ENCODE measurements at regions not wholly inside any gene's neighbourhood (a gene's known extent, or its start where the extent isn't known, plus 50 kb on each side); places are given as distances from the start of the nearest gene placed in this dataset.

DNA sequence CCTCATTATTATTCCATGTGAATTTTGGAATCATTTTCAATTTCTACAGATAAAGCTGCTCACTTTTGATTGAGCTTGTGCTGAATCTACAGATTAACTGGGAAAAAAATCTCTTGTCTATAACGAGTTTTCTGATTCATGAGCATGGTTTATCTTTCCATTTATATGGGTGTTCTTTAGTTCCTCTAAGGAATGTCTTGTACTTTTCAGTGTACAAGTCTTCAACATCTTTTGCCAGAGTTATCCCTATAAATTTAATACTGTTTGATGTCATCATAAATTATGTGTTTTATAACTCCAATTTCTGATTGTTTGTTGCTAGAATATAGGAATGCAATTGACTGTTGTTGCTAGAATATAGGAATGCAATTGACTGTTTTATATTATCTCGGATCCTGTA, 533.8 kb downstream of the OLFM4 start:
- Histone ChIP-seq H3K4me3 (no peak overlapping the region), H3K36me3 (no peaks in the 10 kb centered on the region), H3K27ac (replicated peaks) (no peak overlapping the region), H3K27me3 (ENCODE audit: low read depth) (no peaks in the 10 kb centered on the region), H3K9me3 (replicated peaks) (no peaks in the 10 kb centered on the region), H3K4me1 (no peaks in the 10 kb centered on the region)
- no peak for TF ChIP-seq CTCF (IDR thresholded peaks at IDR 0.05; ENCODE audit: borderline replicate concordance)
- DNase-seq: no peak
- intact Hi-C loops (cut with micrococcal nuclease): no loop called here

DNA sequence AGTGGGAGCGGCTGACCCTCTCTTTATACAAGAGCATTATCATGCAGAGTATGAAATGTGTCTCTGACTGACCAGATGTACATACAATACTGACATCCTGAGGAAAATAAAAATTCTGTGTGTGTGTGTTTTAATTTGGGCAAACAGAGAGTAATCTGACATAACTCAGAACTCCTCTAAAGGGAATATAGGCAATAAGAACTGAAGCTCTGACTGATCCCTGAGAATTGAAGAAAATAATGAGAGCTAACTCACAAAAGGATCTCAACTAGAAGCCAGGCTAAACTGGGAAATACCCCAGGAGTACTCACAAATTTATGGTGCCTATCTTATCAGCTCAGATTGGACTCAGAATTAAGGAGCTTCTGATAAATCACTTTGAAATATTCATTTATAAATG, 539.9 kb downstream of the OLFM4 start:
- no peak for TF ChIP-seq CTCF (IDR thresholded peaks at IDR 0.05; ENCODE audit: borderline replicate concordance)
- no peaks in the 10 kb centered on the region for H3K9me3 ChIP-seq (replicated peaks)
- no peaks in the 10 kb centered on the region for H3K36me3 ChIP-seq
- H3K4me3 ChIP-seq: no peak overlapping the region
- no peak overlapping the region for H3K27ac ChIP-seq (replicated peaks)
- no peaks in the 10 kb centered on the region for H3K4me1 ChIP-seq
- no peaks in the 10 kb centered on the region for H3K27me3 ChIP-seq (ENCODE audit: low read depth)
- DNase-seq: no peak
- intact Hi-C loops (cut with micrococcal nuclease): no loop called here

DNA sequence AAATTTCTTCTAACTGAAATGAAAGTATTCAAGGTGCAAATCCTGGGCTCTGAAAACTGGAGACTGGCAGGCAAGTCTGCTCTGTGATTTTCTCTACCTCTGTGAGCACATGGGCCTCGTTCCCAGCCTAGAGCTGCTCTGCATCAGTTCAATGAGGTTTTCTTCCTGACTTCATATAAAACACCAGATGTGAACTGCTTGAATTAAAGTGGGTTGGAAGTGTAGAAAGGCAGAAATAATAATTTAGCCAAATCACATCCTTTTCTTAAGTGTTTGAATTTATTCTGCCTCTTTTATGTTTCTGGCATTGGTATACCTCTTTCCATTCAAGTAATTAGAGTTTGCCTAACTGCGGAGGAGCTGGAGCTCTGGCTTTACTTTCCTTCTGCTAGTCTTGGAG, 540.8 kb downstream of the OLFM4 start:
- Histone ChIP-seq H3K9me3 (replicated peaks) (no peaks in the 10 kb centered on the region), H3K27me3 (ENCODE audit: low read depth) (no peaks in the 10 kb centered on the region), H3K27ac (replicated peaks) (no peak overlapping the region), H3K36me3 (no peaks in the 10 kb centered on the region), H3K4me3 (no peak overlapping the region), H3K4me1 (no peaks in the 10 kb centered on the region)
- TF ChIP-seq CTCF (IDR thresholded peaks at IDR 0.05; ENCODE audit: borderline replicate concordance): no peak
- DNase-seq: no peak
- intact Hi-C loops (cut with micrococcal nuclease): no loop called here

DNA sequence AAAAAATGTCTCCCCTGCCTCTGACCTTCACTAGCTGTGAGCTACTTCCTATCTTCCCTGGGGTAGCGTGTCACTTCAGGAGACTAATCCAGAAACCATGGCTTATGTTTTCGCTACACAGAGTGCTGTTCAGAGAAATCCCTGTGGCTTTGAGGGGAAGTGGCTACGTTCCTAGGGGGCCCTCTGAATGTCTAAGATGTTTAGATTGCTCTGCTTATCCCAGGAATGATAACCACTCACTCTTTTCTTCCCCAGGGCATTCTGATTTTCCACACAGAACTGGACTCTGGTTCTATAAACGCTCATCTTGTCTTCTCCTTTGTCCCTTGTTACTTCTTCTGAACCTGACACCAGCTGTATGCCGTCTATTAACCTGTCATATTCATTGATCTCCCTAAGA, 572.5 kb downstream of the OLFM4 start:
- no peak overlapping the region for H3K4me3 ChIP-seq
- H3K4me1 ChIP-seq: no peaks in the 10 kb centered on the region
- no peaks in the 10 kb centered on the region for H3K27me3 ChIP-seq (ENCODE audit: low read depth)
- H3K27ac ChIP-seq (replicated peaks): no peak overlapping the region
- peaks cover 4% of the 10 kb centered on the region for H3K9me3 ChIP-seq (replicated peaks)
- no peak for TF ChIP-seq CTCF (IDR thresholded peaks at IDR 0.05; ENCODE audit: borderline replicate concordance)
- intact Hi-C loops (cut with micrococcal nuclease): no loop called here
- no peak for DNase-seq
- H3K36me3 ChIP-seq: no peaks in the 10 kb centered on the region

DNA sequence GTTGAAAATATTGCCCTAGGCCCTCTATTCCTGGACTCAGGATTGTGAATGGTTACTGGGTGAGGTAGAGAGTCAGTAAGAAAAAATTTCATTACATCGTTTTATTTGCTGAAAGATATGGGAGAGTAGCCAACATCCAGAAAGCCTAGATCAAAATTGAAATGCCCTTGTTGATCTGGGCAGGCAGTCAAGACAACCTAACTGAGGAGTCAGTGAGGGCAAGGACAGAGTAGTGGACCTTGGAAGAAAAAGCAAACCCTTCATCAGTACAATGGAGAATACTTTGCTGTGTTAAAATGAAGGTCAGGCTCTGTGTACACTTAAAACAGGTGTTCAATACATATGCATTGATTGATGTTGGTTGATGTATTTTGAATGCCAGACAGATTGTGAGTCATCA, 576.7 kb downstream of the OLFM4 start:
- Histone ChIP-seq H3K27ac (replicated peaks) (no peak overlapping the region), H3K4me1 (no peaks in the 10 kb centered on the region), H3K9me3 (replicated peaks) (no peaks in the 10 kb centered on the region), H3K36me3 (no peaks in the 10 kb centered on the region), H3K4me3 (no peak overlapping the region), H3K27me3 (ENCODE audit: low read depth) (no peaks in the 10 kb centered on the region)
- no peak for TF ChIP-seq CTCF (IDR thresholded peaks at IDR 0.05; ENCODE audit: borderline replicate concordance)
- no peak for DNase-seq
- intact Hi-C loops (cut with micrococcal nuclease): no loop called here

DNA sequence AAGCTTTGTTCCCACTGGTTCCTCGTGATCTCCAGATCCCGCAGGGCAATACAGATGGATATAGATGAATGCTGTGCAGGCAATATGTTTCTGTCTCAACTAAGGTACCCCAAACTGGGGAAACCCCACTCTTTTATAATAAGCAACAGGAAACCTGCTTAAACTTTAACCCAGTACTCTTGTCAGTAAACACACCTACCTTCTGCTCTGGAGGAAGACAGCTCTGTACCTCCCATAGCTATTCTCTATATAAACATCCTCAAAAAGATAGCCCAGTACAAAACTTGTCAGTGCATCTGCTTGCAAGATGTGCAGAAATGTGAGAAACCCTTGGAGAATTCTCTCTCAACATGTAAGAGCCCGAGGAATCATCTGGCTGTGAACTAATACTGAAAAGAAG, 583.6 kb downstream of the OLFM4 start:
- intact Hi-C loops (cut with micrococcal nuclease): no loop called here

More for the DNA sequence above, 583.6 kb downstream of the OLFM4 start:
- no peak for DNase-seq
- TF ChIP-seq CTCF (IDR thresholded peaks at IDR 0.05; ENCODE audit: borderline replicate concordance): no peak
- H3K36me3 ChIP-seq: no peaks in the 10 kb centered on the region
- H3K27me3 ChIP-seq (ENCODE audit: low read depth): no peaks in the 10 kb centered on the region
- H3K9me3 ChIP-seq (replicated peaks): no peaks in the 10 kb centered on the region
- H3K4me3 ChIP-seq: no peak overlapping the region
- H3K27ac ChIP-seq (replicated peaks): no peak overlapping the region
- no peaks in the 10 kb centered on the region for H3K4me1 ChIP-seq
